GM12878 (cell line): ENCODE measurements at regions not wholly inside any gene's neighbourhood (a gene's known extent, or its start where the extent isn't known, plus 50 kb on each side); places are given as distances from the start of the nearest gene placed in this dataset.
A peak's percentile ranks its signal among the peaks of the same experiment; 100 is the strongest.

Experiments
- ATAC-seq: fragments of 200-7000 bp; cut with Tn5 transposase; 3 replicates; pipeline ENCODE4 v1.9.1; 2020; ENCODE audit warnings: mild to moderate bottlenecking, moderate library complexity
- BruUV-seq: library from RNA; stranded (reverse); fragments of 400-500 nt; replicated peaks from 2 replicates; lab custom pipeline; 2021; lab: Mats Ljungman, UMichigan
- CTCF ChIA-PET: fragments of 300-600 bp; sonication (Branson Sonifier 250); formaldehyde crosslinking; extraction: SDS; loops from one replicate; lab custom pipeline; 2021; ENCODE audit warnings: inconsistent platforms; lab: Yijun Ruan, JAX
- POLR2A ChIA-PET: fragments of 350-600 bp; formaldehyde crosslinking; extraction: SDS; loops from one replicate; lab custom pipeline; 2021; ENCODE audit warnings: inconsistent platforms; lab: Charles Lee
- RAD21 ChIA-PET: fragments of 300-600 bp; sonication (Branson Sonifier 250); formaldehyde crosslinking; loops from one replicate; lab custom pipeline; 2023; ENCODE audit warnings: antibody characterized with exemption; ENCODE audit not compliant: unreplicated experiment; lab: Charles Lee
- SMC1A ChIA-PET: fragments of 300-600 bp; sonication (Branson Sonifier 250); formaldehyde crosslinking; loops from one replicate; lab custom pipeline; 2023; ENCODE audit not compliant: unreplicated experiment, uncharacterized antibody; lab: Charles Lee
- DNase-seq: peaks from one replicate; pipeline ENCODE4 v3.0.0-alpha.2; 2011; ENCODE audit warnings: low read depth, low spot score
- FAIRE-seq: peaks from 3 replicates; lab custom pipeline; 2011; peaks lifted over from hg19 to GRCh38; lab: Jason Lieb, UNC
- H2AFZ ChIP-seq: 2 replicates; pipeline ENCODE4 v1.6.0; 2011; ENCODE audit warnings: low read depth, low read length, control low read depth; ENCODE audit not compliant: control insufficient read depth
- H3K27ac ChIP-seq: 2 replicates; pipeline ENCODE4 v1.5.1; 2011; ENCODE audit warnings: control low read depth; ENCODE audit not compliant: control insufficient read depth, insufficient read depth
- H3K27me3 ChIP-seq, 2 experiments: replicated peaks in 1 of 2; 2 replicates each; pipeline versions ENCODE4 v1.6.0 to v1.6.1; 2011; ENCODE audit warnings: low read length in 1 of 2; ENCODE audit not compliant: control insufficient read depth in 2 of 2, insufficient read depth in 2 of 2
- H3K36me3 ChIP-seq, 2 experiments: 2 replicates each; pipeline ENCODE4 v1.5.1; 2011; ENCODE audit warnings: low read length in 1 of 2; ENCODE audit not compliant: control insufficient read depth in 2 of 2, insufficient read depth in 2 of 2
- H3K4me1 ChIP-seq: 2 replicates; pipeline ENCODE4 v1.6.1; 2011; ENCODE audit warnings: mild to moderate bottlenecking, low read length, moderate library complexity, mixed read lengths; ENCODE audit not compliant: control insufficient read depth, insufficient read depth
- H3K4me2 ChIP-seq: 2 replicates; pipeline ENCODE4 v1.6.0; 2011; ENCODE audit warnings: control low read depth; ENCODE audit not compliant: control insufficient read depth, insufficient read depth
- H3K4me3 ChIP-seq: fragments of 200-600 bp; sonication (generic); 2 replicates; pipeline ENCODE4 v1.5.1; 2016
- H3K79me2 ChIP-seq: 2 replicates; pipeline ENCODE4 v1.6.0; 2011; ENCODE audit warnings: low read length; ENCODE audit not compliant: control insufficient read depth, insufficient read depth
- H3K9ac ChIP-seq: 2 replicates; pipeline ENCODE4 v1.8.0; 2011; ENCODE audit warnings: low read length, control low read depth, mixed read lengths; ENCODE audit not compliant: control insufficient read depth, insufficient read depth
- H3K9me3 ChIP-seq: replicated peaks from 3 replicates; pipeline ENCODE4 v1.5.1; 2011; ENCODE audit warnings: mild to moderate bottlenecking, low read length; ENCODE audit not compliant: control insufficient read depth, insufficient read depth
- H4K20me1 ChIP-seq: 2 replicates; pipeline ENCODE4 v1.6.0; 2011; ENCODE audit not compliant: control insufficient read depth, insufficient read depth
- BCLAF1 ChIP-seq: fragments of 450-650 bp; IDR thresholded peaks from 2 replicates; pipeline ENCODE4 v1.6.1; 2017; ENCODE audit warnings: antibody characterized with exemption, mild to moderate bottlenecking, moderate library complexity
- BRCA1 ChIP-seq: IDR thresholded peaks from 2 replicates; pipeline ENCODE4 v1.6.1; 2011; ENCODE audit warnings: low read depth, low read length, improper control_type of control experiment
- IRF3 ChIP-seq: fragments of 450-650 bp; IDR thresholded peaks from 2 replicates; pipeline ENCODE4 v1.6.1; 2014; ENCODE audit warnings: mild to moderate bottlenecking
- MXI1 ChIP-seq: fragments of 150-350 bp; IDR thresholded peaks from 2 replicates; pipeline ENCODE4 v1.6.1; 2011; ENCODE audit warnings: low read depth, mild to moderate bottlenecking, inconsistent platforms, low read length, improper control_type of control experiment
- RAD21 ChIP-seq: IDR thresholded peaks from 2 replicates; pipeline ENCODE4 v1.6.1; 2011; ENCODE audit warnings: mild to moderate bottlenecking, low read depth, low read length, moderate library complexity; ENCODE audit not compliant: insufficient read depth
- SREBF1 ChIP-seq: IDR thresholded peaks from 2 replicates; pipeline ENCODE4 v1.6.1; 2012; ENCODE audit warnings: mild to moderate bottlenecking, low read length
- USF1 ChIP-seq: IDR thresholded peaks from 2 replicates; pipeline ENCODE4 v1.6.1; 2011; ENCODE audit warnings: borderline replicate concordance, low read depth, mild to moderate bottlenecking, moderate library complexity, mixed read lengths, low read length; ENCODE audit not compliant: insufficient read depth; ENCODE audit errors: extremely low read length
- WGBS: methylation state at CpG from one replicate; pipeline ENCODE4 v1.1.6; 2016; ENCODE audit warnings: low lambda C conversion rate; ENCODE audit not compliant: insufficient replicate concordance, insufficient coverage; ENCODE audit errors: missing lambda C conversion rate; 5-methylcytosine and 5-hydroxymethylcytosine counted together
- in situ Hi-C: fragments of 300-500 bp; cut with MboI; formaldehyde crosslinking; loops from 9 replicates; pipeline ENCODE4 v1.14.3; 2018; ENCODE audit warnings: mixed read lengths
- intact Hi-C: fragments of 100-400 bp; cut with micrococcal nuclease; formaldehyde crosslinking; loops from one replicate; pipeline ENCODE4 v1.14.2; 2022; ENCODE audit not compliant: unreplicated experiment
- TF ChIP-seq, protein P1 (sequence below): fragments of 450-650 bp; IDR thresholded peaks from 2 replicates; pipeline ENCODE4 v1.6.1; 2017; ENCODE audit warnings: mild to moderate bottlenecking, moderate library complexity
- TF ChIP-seq, protein P2 (sequence below), 3 experiments: IDR thresholded peaks in 2 of 3; conservative IDR thresholded peaks in 1 of 3; 2 replicates each; pipeline ENCODE4 v1.5.1; 2011; ENCODE audit warnings: low read depth in 3 of 3, low read length in 3 of 3, mild to moderate bottlenecking in 3 of 3, control low read depth in 2 of 3, moderate library complexity in 2 of 3, inconsistent platforms in 1 of 3, mixed read lengths in 1 of 3; ENCODE audit not compliant: control insufficient read depth in 2 of 3, insufficient read depth in 1 of 3; ENCODE audit errors: extremely low read depth in 1 of 3

DNA sequence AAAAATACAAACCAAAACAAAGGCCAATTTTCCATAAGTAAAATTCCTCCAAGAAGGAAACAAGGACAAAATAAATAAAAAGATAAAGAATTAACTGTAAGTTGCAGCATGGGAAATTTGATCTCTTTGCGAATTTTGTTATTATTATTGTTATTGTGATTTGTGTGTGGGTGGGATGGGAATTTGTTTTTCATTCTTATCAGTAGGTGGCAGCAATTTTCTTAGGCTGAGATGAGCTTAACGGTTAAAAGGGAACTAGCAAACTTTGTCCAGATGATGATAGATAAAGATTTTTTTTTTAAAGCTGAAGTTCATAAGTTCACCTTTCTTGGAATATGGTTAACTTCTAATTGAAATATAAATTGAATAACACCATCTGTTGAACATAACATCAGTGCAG, 83.2 kb upstream of the IL1RAPL2 start:
- Histone ChIP-seq H4K20me1 (no peaks in the 10 kb centered on the region), H2AFZ (no peak overlapping the region), H3K36me3 (no peaks in the 10 kb centered on the region), H3K79me2 (no peaks in the 10 kb centered on the region), H3K9ac (no peak overlapping the region), H3K27me3 (no peaks in the 10 kb centered on the region)
- RAD21 ChIA-PET: interaction anchor here (0.9 kb wide), 1 partner anchor 707 kb away, joined by 3 read pairs; no protein-coding TSS in a partner anchor
- no peak for FAIRE-seq
- 0% methylated on average over 2 of the region's 2 CpGs for WGBS
- TF ChIP-seq, protein P1, sequence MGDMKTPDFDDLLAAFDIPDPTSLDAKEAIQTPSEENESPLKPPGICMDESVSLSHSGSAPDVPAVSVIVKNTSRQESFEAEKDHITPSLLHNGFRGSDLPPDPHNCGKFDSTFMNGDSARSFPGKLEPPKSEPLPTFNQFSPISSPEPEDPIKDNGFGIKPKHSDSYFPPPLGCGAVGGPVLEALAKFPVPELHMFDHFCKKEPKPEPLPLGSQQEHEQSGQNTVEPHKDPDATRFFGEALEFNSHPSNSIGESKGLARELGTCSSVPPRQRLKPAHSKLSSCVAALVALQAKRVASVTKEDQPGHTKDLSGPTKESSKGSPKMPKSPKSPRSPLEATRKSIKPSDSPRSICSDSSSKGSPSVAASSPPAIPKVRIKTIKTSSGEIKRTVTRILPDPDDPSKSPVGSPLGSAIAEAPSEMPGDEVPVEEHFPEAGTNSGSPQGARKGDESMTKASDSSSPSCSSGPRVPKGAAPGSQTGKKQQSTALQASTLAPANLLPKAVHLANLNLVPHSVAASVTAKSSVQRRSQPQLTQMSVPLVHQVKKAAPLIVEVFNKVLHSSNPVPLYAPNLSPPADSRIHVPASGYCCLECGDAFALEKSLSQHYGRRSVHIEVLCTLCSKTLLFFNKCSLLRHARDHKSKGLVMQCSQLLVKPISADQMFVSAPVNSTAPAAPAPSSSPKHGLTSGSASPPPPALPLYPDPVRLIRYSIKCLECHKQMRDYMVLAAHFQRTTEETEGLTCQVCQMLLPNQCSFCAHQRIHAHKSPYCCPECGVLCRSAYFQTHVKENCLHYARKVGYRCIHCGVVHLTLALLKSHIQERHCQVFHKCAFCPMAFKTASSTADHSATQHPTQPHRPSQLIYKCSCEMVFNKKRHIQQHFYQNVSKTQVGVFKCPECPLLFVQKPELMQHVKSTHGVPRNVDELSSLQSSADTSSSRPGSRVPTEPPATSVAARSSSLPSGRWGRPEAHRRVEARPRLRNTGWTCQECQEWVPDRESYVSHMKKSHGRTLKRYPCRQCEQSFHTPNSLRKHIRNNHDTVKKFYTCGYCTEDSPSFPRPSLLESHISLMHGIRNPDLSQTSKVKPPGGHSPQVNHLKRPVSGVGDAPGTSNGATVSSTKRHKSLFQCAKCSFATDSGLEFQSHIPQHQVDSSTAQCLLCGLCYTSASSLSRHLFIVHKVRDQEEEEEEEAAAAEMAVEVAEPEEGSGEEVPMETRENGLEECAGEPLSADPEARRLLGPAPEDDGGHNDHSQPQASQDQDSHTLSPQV: no peak
- no peak for TF ChIP-seq IRF3
- 0 out of 2 replicates have a peak, but pooled peaks have one; percentile 24 for TF ChIP-seq RAD21
- TF ChIP-seq, protein P2, sequence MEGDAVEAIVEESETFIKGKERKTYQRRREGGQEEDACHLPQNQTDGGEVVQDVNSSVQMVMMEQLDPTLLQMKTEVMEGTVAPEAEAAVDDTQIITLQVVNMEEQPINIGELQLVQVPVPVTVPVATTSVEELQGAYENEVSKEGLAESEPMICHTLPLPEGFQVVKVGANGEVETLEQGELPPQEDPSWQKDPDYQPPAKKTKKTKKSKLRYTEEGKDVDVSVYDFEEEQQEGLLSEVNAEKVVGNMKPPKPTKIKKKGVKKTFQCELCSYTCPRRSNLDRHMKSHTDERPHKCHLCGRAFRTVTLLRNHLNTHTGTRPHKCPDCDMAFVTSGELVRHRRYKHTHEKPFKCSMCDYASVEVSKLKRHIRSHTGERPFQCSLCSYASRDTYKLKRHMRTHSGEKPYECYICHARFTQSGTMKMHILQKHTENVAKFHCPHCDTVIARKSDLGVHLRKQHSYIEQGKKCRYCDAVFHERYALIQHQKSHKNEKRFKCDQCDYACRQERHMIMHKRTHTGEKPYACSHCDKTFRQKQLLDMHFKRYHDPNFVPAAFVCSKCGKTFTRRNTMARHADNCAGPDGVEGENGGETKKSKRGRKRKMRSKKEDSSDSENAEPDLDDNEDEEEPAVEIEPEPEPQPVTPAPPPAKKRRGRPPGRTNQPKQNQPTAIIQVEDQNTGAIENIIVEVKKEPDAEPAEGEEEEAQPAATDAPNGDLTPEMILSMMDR (IDR thresholded peaks at IDR 0.05 in 2 of 3, conservative IDR thresholded peaks at IDR 0.05 in 1 of 3; ENCODE audit: control insufficient read depth in 2 of 3, extremely low read depth in 1 of 3, insufficient read depth in 1 of 3, low read depth in 3 of 3, low read length in 3 of 3): peak in 1 of 3 experiments; percentile 17; a peak in 2 of 6 replicates
- TF ChIP-seq USF1: no peak
- no peak for TF ChIP-seq BCLAF1
- no peak for TF ChIP-seq SREBF1
- no peak for TF ChIP-seq BRCA1
- no peak for TF ChIP-seq MXI1
- TF ChIP-seq, all 136 proteins: peak for 2
- Histone ChIP-seq H3K4me1 (no peaks in the 10 kb centered on the region), H3K4me2 (no peak overlapping the region), H3K27ac (no peak overlapping the region), H3K4me3 (no peak overlapping the region), H3K9me3 (no peaks in the 10 kb centered on the region)
- SMC1A ChIA-PET: no interaction called here
- intact Hi-C loops: loop anchor here (10.0 kb wide), 1 partner anchor 442 kb away; no protein-coding TSS in a partner anchor
- POLR2A ChIA-PET: no interaction called here
- ATAC-seq (no peak), DNase-seq (no peak)
- in situ Hi-C loops: no loop called here
- no TSS peak for BruUV-seq
- CTCF ChIA-PET: interaction anchor here (0.7 kb wide), 1 partner anchor 439 kb away, joined by 3 read pairs; no protein-coding TSS in a partner anchor
